GM13977 (cell line): ENCODE measurements at regions not wholly inside any gene's neighbourhood (a gene's known extent, or its start where the extent isn't known, plus 50 kb on each side); places are given as distances from the start of the nearest gene placed in this dataset.
A peak's percentile ranks its signal among the peaks of the same experiment; 100 is the strongest.

Experiments used
- DNase-seq: peaks from one replicate; pipeline ENCODE4 v3.0.0; 2012; ENCODE audit warnings: low spot score
- CTCF ChIP-seq: IDR thresholded peaks from 2 replicates; pipeline ENCODE4 v1.5.1; 2012; ENCODE audit warnings: mild to moderate bottlenecking, control low read depth; ENCODE audit not compliant: insufficient read depth; ENCODE audit errors: extremely low read depth, missing control alignments
- in situ Hi-C: fragments of 300-500 bp; cut with MboI; formaldehyde crosslinking; loops from one replicate; pipeline ENCODE4 v1.12.0; 2022; ENCODE audit warnings: low sequenced_read_pairs, low pct_unique_long_range_greater_than_20kb, mixed read lengths, inconsistent platforms; ENCODE audit not compliant: unreplicated experiment

GRCh38 chr20:11193241-11193640 lies 519.4 kb upstream of the JAG1 start:
- in situ Hi-C loops = no loop called here
- DNase-seq = no peak
- no peak for TF ChIP-seq CTCF

GRCh38 chr20:11195169-11195568 lies 521.4 kb upstream of the JAG1 start:
- TF ChIP-seq CTCF = no peak
- DNase-seq = no peak
- in situ Hi-C loops = no loop called here

- TF ChIP-seq CTCF = no peak
- in situ Hi-C loops = no loop called here
- DNase-seq = no peak
These were observed 522.2 kb upstream of the JAG1 start for GRCh38 chr20:11195899-11196558.

- in situ Hi-C loops = no loop called here
- no peak for DNase-seq
- no peak for TF ChIP-seq CTCF
These were observed 524.1 kb upstream of the JAG1 start for GRCh38 chr20:11197851-11198250.

GRCh38 chr20:11200423-11200822 lies 526.6 kb upstream of the JAG1 start:
- in situ Hi-C loops = loop anchor here (25.0 kb wide), 1 partner anchor 638 kb away; no protein-coding TSS in a partner anchor
- no peak for TF ChIP-seq CTCF
- DNase-seq = no peak

- in situ Hi-C loops = loop anchor here (25.0 kb wide), 1 partner anchor 643 kb away; no protein-coding TSS in a partner anchor
- TF ChIP-seq CTCF = peak; percentile 89
- peak; percentile 9 for DNase-seq
These were observed 531.3 kb upstream of the JAG1 start for GRCh38 chr20:11204926-11205768.
